H1 (cell line): ENCODE measurements at regions not wholly inside any gene's neighbourhood (a gene's known extent, or its start where the extent isn't known, plus 50 kb on each side); places are given as distances from the start of the nearest gene placed in this dataset.

Source experiments
- CTCF ChIA-PET: fragments of 300-600 bp; sonication (Branson Sonifier 250); formaldehyde crosslinking; loops from one replicate; lab custom pipeline; 2021; ENCODE audit not compliant: partially characterized antibody; lab: Charles Lee
- POLR2A ChIA-PET: fragments of 300-600 bp; sonication (Branson Sonifier 250); formaldehyde crosslinking; loops from one replicate; lab custom pipeline; 2021; ENCODE audit warnings: inconsistent platforms; ENCODE audit not compliant: partially characterized antibody; lab: Charles Lee
- DNase-seq, 2 experiments: peaks; one replicate each; pipeline versions ENCODE4 v3.0.0 to v3.0.0-alpha.2; 2010 to 2022; ENCODE audit warnings: low spot score in 2 of 2, low read depth in 1 of 2, mixed read lengths in 1 of 2
- FAIRE-seq: peaks from 2 replicates; lab custom pipeline; 2011; peaks lifted over from hg19 to GRCh38; lab: Jason Lieb, UNC
- H2AFZ ChIP-seq: 2 replicates; pipeline ENCODE4 v1.8.1; 2012; ENCODE audit warnings: low read length, inconsistent platforms
- H2AK5ac ChIP-seq: 2 replicates; pipeline ENCODE4 v1.6.1; 2013; ENCODE audit warnings: low read depth, low read length
- H2BK120ac ChIP-seq: replicated peaks from 2 replicates; pipeline ENCODE3; 2013; ENCODE audit warnings: low read depth, low read length, inconsistent platforms
- H2BK12ac ChIP-seq: 2 replicates; pipeline ENCODE4 v1.6.1; 2013; ENCODE audit warnings: low read depth, low read length
- H2BK15ac ChIP-seq: 2 replicates; pipeline ENCODE4 v1.6.1; 2013; ENCODE audit warnings: low read length
- H2BK20ac ChIP-seq: 2 replicates; pipeline ENCODE4 v1.6.1; 2013; ENCODE audit warnings: low read length
- H2BK5ac ChIP-seq: 2 replicates; pipeline ENCODE4 v1.6.1; 2013; ENCODE audit warnings: low read depth, low read length
- H3K14ac ChIP-seq: 2 replicates; pipeline ENCODE4 v1.6.1; 2013; ENCODE audit warnings: inconsistent platforms; ENCODE audit not compliant: insufficient read length
- H3K18ac ChIP-seq: 2 replicates; pipeline ENCODE4 v1.6.1; 2013; ENCODE audit warnings: low read length; ENCODE audit errors: extremely low read depth
- H3K23ac ChIP-seq: 2 replicates; pipeline ENCODE4 v1.6.1; 2013; ENCODE audit warnings: inconsistent platforms; ENCODE audit not compliant: insufficient read length
- H3K23me2 ChIP-seq: 2 replicates; pipeline ENCODE4 v1.6.1; 2013; ENCODE audit warnings: low read depth, low read length
- H3K27ac ChIP-seq: 2 replicates; pipeline ENCODE4 v1.6.1; 2011; ENCODE audit warnings: low read depth, low read length, inconsistent platforms
- H3K27me3 ChIP-seq, 4 experiments: replicated peaks in 1 of 4; 1 replicate in 1 of 4; 2 replicates in 3 of 4; pipeline versions ENCODE4 v1.6.1 to v1.8.1; 2011 to 2013; ENCODE audit warnings: low read length in 3 of 4, mild to moderate bottlenecking in 3 of 4, inconsistent platforms in 2 of 4, mixed read lengths in 2 of 4, moderate library complexity in 1 of 4; ENCODE audit not compliant: control insufficient read depth in 3 of 4, insufficient read depth in 3 of 4; ENCODE audit errors: extremely low read depth in 1 of 4
- H3K36me3 ChIP-seq, 4 experiments: 2 replicates each; pipeline versions ENCODE4 v1.6.1 to v1.8.1; 2011 to 2013; ENCODE audit warnings: mild to moderate bottlenecking in 4 of 4, low read length in 3 of 4, moderate library complexity in 2 of 4, control low read depth in 1 of 4, inconsistent platforms in 1 of 4; ENCODE audit not compliant: insufficient read depth in 4 of 4, control insufficient read depth in 2 of 4
- H3K4ac ChIP-seq: replicated peaks from 2 replicates; pipeline ENCODE3; 2013; ENCODE audit warnings: low read length, low read depth, mixed read lengths, inconsistent platforms; ENCODE audit not compliant: insufficient read length
- H3K4me1 ChIP-seq, 4 experiments: replicated peaks in 1 of 4; 1 replicate in 1 of 4; 2 replicates in 3 of 4; pipeline versions ENCODE4 v1.6.1 to v1.8.1; 2011 to 2013; ENCODE audit warnings: low read length in 3 of 4, inconsistent platforms in 2 of 4, mixed read lengths in 1 of 4; ENCODE audit not compliant: insufficient read depth in 4 of 4, control insufficient read depth in 3 of 4
- H3K4me2 ChIP-seq, 2 experiments: 2 replicates each; pipeline versions ENCODE4 v1.6.1 to v1.8.1; 2011 to 2013; ENCODE audit warnings: low read depth in 2 of 2, low read length in 2 of 2, control low read depth in 1 of 2, inconsistent platforms in 1 of 2, mild to moderate bottlenecking in 1 of 2; ENCODE audit not compliant: insufficient read depth in 1 of 2
- H3K4me3 ChIP-seq, 4 experiments: fragments of 200-600, 300-600 bp in 1 of 4; sonication (generic), shearing (Covaris generic), sonication (Bioruptor Twin) in 1 of 4; 2 replicates each; pipeline versions ENCODE4 v1.5.1 to v1.8.1; 2011 to 2016; ENCODE audit warnings: low read length in 4 of 4, low read depth in 3 of 4, control low read depth in 2 of 4, inconsistent platforms in 2 of 4, mild to moderate bottlenecking in 2 of 4, mixed read lengths in 1 of 4, moderate library complexity in 1 of 4; ENCODE audit not compliant: insufficient read depth in 2 of 4; ENCODE audit errors: extremely low read depth in 1 of 4
- H3K56ac ChIP-seq: replicated peaks from 2 replicates; pipeline ENCODE3; 2013; ENCODE audit warnings: low read depth, mild to moderate bottlenecking, mixed read lengths, low read length, inconsistent platforms; ENCODE audit not compliant: insufficient read length
- H3K79me1 ChIP-seq: 2 replicates; pipeline ENCODE4 v1.6.1; 2013; ENCODE audit warnings: low read depth, low read length, control low read depth
- H3K79me2 ChIP-seq, 2 experiments: 2 replicates each; pipeline versions ENCODE4 v1.6.1 to v1.8.1; 2012 to 2013; ENCODE audit warnings: low read length in 2 of 2, mild to moderate bottlenecking in 2 of 2, inconsistent platforms in 1 of 2; ENCODE audit not compliant: insufficient read depth in 2 of 2, control insufficient read depth in 1 of 2
- H3K9ac ChIP-seq, 4 experiments: replicated peaks in 1 of 4; 1 replicate in 1 of 4; 2 replicates in 3 of 4; pipeline versions ENCODE4 v1.6.1 to v1.8.1; 2011 to 2013; ENCODE audit warnings: low read depth in 3 of 4, low read length in 3 of 4, control low read depth in 2 of 4, mild to moderate bottlenecking in 2 of 4, moderate library complexity in 2 of 4, inconsistent platforms in 1 of 4; ENCODE audit errors: extremely low read depth in 1 of 4
- H3K9me3 ChIP-seq, 2 experiments: 2 replicates each; pipeline versions ENCODE4 v1.6.1 to v1.8.1; 2012 to 2013; ENCODE audit warnings: mild to moderate bottlenecking in 2 of 2, moderate library complexity in 2 of 2, control low read depth in 1 of 2, inconsistent platforms in 1 of 2, low read depth in 1 of 2, low read length in 1 of 2, mixed read lengths in 1 of 2; ENCODE audit not compliant: insufficient read depth in 2 of 2
- H4K20me1 ChIP-seq, 2 experiments: replicated peaks in 1 of 2; 2 replicates each; pipeline versions ENCODE3 to v1.8.1; 2011 to 2013; ENCODE audit warnings: inconsistent platforms in 2 of 2, low read length in 2 of 2, mild to moderate bottlenecking in 1 of 2; ENCODE audit not compliant: insufficient read depth in 2 of 2, control insufficient read depth in 1 of 2
- H4K5ac ChIP-seq: 2 replicates; pipeline ENCODE4 v1.6.1; 2013; ENCODE audit warnings: low read length, low read depth, mixed read lengths, inconsistent platforms; ENCODE audit not compliant: insufficient read length
- H4K8ac ChIP-seq: 2 replicates; pipeline ENCODE4 v1.8.0; 2013; ENCODE audit warnings: mild to moderate bottlenecking, moderate library complexity, low read length, inconsistent platforms; ENCODE audit not compliant: insufficient read depth; ENCODE audit errors: extremely low read depth
- H4K91ac ChIP-seq: replicated peaks from 2 replicates; pipeline ENCODE3; 2013; ENCODE audit warnings: low read length, mixed read lengths, inconsistent platforms; ENCODE audit not compliant: insufficient read length
- MAFK ChIP-seq: IDR thresholded peaks from 2 replicates; pipeline ENCODE4 v1.6.1; 2012; ENCODE audit warnings: low read depth, mild to moderate bottlenecking, improper control_type of control experiment, low read length

- Histone ChIP-seq H3K4me2 (no peak overlapping the region), H3K27me3 (no peaks in the 10 kb centered on the region), H2BK120ac (no peak overlapping the region), H4K8ac (no peak overlapping the region), H4K20me1 (no peaks in the 10 kb centered on the region), H3K4me3 (no peak overlapping the region), H3K23me2 (no peaks in the 10 kb centered on the region), H3K23ac (no peak overlapping the region), H4K91ac (no peak overlapping the region), H3K4me1 (no peaks in the 10 kb centered on the region), H3K36me3 (no peaks in the 10 kb centered on the region), H2BK20ac (no peak overlapping the region), H3K9me3 (no peaks in the 10 kb centered on the region), H3K14ac (no peak overlapping the region), H2BK12ac (no peak overlapping the region), H3K79me1 (no peaks in the 10 kb centered on the region), H2AK5ac (no peak overlapping the region), H2BK5ac (no peak overlapping the region), H3K79me2 (no peaks in the 10 kb centered on the region), H3K18ac (no peak overlapping the region), H2AFZ (no peak overlapping the region), H3K27ac (no peak overlapping the region), H2BK15ac (no peak overlapping the region), H4K5ac (no peak overlapping the region), H3K9ac (no peak overlapping the region), H3K56ac (no peak overlapping the region), H3K4ac (no peak overlapping the region)
- ChIA-PET POLR2A (no interaction called here), CTCF (no interaction called here)
- FAIRE-seq (no peak), DNase-seq (no peak)
- no peak for TF ChIP-seq MAFK
Measured at GRCh38 chrX:42540146-42540545, 237.8 kb downstream of the PPP1R2C start.
